A673 (cell line): ENCODE measurements at regions not wholly inside any gene's neighbourhood (a gene's known extent, or its start where the extent isn't known, plus 50 kb on each side); places are given as distances from the start of the nearest gene placed in this dataset.
"Not testable (repeated sequence)": the region's sequence is repeated elsewhere in the genome, so short reads cannot be mapped to it uniquely, and the experiment has no call there.

ENCODE experiments used
- BruUV-seq: library from RNA; stranded (reverse); fragments of 400-500 nt; replicated peaks from 2 replicates; lab custom pipeline; 2021; lab: Mats Ljungman, UMichigan
- CTCF ChIA-PET: fragments of 300-600 bp; sonication (Branson Sonifier 250); formaldehyde crosslinking; loops from one replicate; lab custom pipeline; 2022; ENCODE audit warnings: antibody characterized with exemption; lab: Charles Lee
- POLR2A ChIA-PET: fragments of 300-600 bp; sonication (Branson Sonifier 250); formaldehyde crosslinking; loops from one replicate; lab custom pipeline; 2022; ENCODE audit warnings: antibody characterized with exemption; ENCODE audit not compliant: low non-redundant PET; lab: Charles Lee
- DNase-seq: peaks from one replicate; pipeline ENCODE4 v3.0.0-alpha.2; 2015; ENCODE audit warnings: low spot score
- H3K27ac ChIP-seq: fragments of 200-600 bp; sonication (generic); 2 replicates; pipeline ENCODE4 v1.5.1; 2016; ENCODE audit warnings: mixed run types, low read depth, mild to moderate bottlenecking, mixed read lengths, antibody characterized with exemption, low read length; ENCODE audit not compliant: poor library complexity, severe bottlenecking
- H3K27me3 ChIP-seq: fragments of 200-600 bp; sonication (generic); replicated peaks from 2 replicates; pipeline ENCODE4 v1.6.1; 2017; ENCODE audit warnings: mixed run types, low read depth, mild to moderate bottlenecking, mixed read lengths, antibody characterized with exemption, low read length; ENCODE audit not compliant: insufficient read depth, poor library complexity
- H3K36me3 ChIP-seq: fragments of 200-600 bp; sonication (generic); 2 replicates; pipeline ENCODE4 v1.6.1; 2016; ENCODE audit warnings: mixed run types, mild to moderate bottlenecking, mixed read lengths, antibody characterized with exemption, low read length; ENCODE audit not compliant: insufficient read depth, poor library complexity, severe bottlenecking
- H3K4me1 ChIP-seq: fragments of 200-600 bp; sonication (generic); 2 replicates; pipeline ENCODE4 v1.6.1; 2017; ENCODE audit warnings: mixed run types, mild to moderate bottlenecking, mixed read lengths, antibody characterized with exemption, low read length; ENCODE audit not compliant: insufficient read depth, poor library complexity, severe bottlenecking
- H3K4me3 ChIP-seq: fragments of 200-600 bp; sonication (generic); 2 replicates; pipeline ENCODE4 v1.5.1; 2016; ENCODE audit warnings: low read depth, mixed run types, mild to moderate bottlenecking, mixed read lengths, low read length; ENCODE audit not compliant: poor library complexity, severe bottlenecking
- H3K9me3 ChIP-seq: fragments of 200-600 bp; sonication (generic); 2 replicates; pipeline ENCODE4 v1.6.1; 2016; ENCODE audit warnings: mixed run types, low read depth, mild to moderate bottlenecking, mixed read lengths, antibody characterized with exemption, low read length; ENCODE audit not compliant: poor library complexity, severe bottlenecking
- EZH2 ChIP-seq: fragments of 200-600 bp; sonication (generic); IDR thresholded peaks from 2 replicates; pipeline ENCODE4 v1.6.1; 2017; ENCODE audit warnings: borderline replicate concordance, low read depth, mild to moderate bottlenecking, mixed read lengths, antibody characterized with exemption, low read length; ENCODE audit not compliant: poor library complexity, severe bottlenecking
- intact Hi-C: fragments of 100-400 bp; cut with micrococcal nuclease; formaldehyde crosslinking; loops from one replicate; pipeline ENCODE4 v1.10.0; 2022; ENCODE audit not compliant: unreplicated experiment
- TF ChIP-seq, protein P1 (sequence below): fragments of 300-800, 200-600 bp; sonication (generic); conservative IDR thresholded peaks from 2 replicates; pipeline ENCODE4 v1.5.1; 2017; ENCODE audit warnings: low read depth, mild to moderate bottlenecking, antibody characterized with exemption, low read length, moderate library complexity, mixed read lengths

- Histone ChIP-seq H3K9me3 (no peaks in the 10 kb centered on the region), H3K4me1 (no peaks in the 10 kb centered on the region), H3K27ac (no peak overlapping the region), H3K4me3 (no peak overlapping the region), H3K27me3 (no peaks in the 10 kb centered on the region), H3K36me3 (no peaks in the 10 kb centered on the region)
- ChIA-PET CTCF (no interaction called here), POLR2A (no interaction called here)
- TF ChIP-seq EZH2: no peak
- intact Hi-C loops: no loop called here
- no peak for DNase-seq
- BruUV-seq: no TSS peak
Measured at GRCh38 chr4:94152466-94152865, 55.2 kb upstream of the SMARCAD1 start.

GRCh38 chr4:94155404-94155803, 52.3 kb upstream of the SMARCAD1 start:
- BruUV-seq, H3K4me1 ChIP-seq, H3K9me3 ChIP-seq, H3K27ac ChIP-seq, H3K27me3 ChIP-seq, POLR2A ChIA-PET, DNase-seq, H3K4me3 ChIP-seq, CTCF ChIA-PET, intact Hi-C loops, H3K36me3 ChIP-seq: not testable (repeated sequence)

GRCh38 chr4:94156826-94157225, 50.8 kb upstream of the SMARCAD1 start:
- Histone ChIP-seq H3K27ac (no peak overlapping the region), H3K4me1 (no peaks in the 10 kb centered on the region), H3K36me3 (no peaks in the 10 kb centered on the region), H3K4me3 (no peak overlapping the region), H3K27me3 (no peaks in the 10 kb centered on the region), H3K9me3 (no peaks in the 10 kb centered on the region)
- CTCF ChIA-PET: no interaction called here
- BruUV-seq: no TSS peak
- no peak for DNase-seq
- intact Hi-C loops: no loop called here
- POLR2A ChIA-PET: no interaction called here
- TF ChIP-seq EZH2: no peak
- TF ChIP-seq, protein P1, sequence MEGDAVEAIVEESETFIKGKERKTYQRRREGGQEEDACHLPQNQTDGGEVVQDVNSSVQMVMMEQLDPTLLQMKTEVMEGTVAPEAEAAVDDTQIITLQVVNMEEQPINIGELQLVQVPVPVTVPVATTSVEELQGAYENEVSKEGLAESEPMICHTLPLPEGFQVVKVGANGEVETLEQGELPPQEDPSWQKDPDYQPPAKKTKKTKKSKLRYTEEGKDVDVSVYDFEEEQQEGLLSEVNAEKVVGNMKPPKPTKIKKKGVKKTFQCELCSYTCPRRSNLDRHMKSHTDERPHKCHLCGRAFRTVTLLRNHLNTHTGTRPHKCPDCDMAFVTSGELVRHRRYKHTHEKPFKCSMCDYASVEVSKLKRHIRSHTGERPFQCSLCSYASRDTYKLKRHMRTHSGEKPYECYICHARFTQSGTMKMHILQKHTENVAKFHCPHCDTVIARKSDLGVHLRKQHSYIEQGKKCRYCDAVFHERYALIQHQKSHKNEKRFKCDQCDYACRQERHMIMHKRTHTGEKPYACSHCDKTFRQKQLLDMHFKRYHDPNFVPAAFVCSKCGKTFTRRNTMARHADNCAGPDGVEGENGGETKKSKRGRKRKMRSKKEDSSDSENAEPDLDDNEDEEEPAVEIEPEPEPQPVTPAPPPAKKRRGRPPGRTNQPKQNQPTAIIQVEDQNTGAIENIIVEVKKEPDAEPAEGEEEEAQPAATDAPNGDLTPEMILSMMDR: no peak
